Omental fat pad (tissue), 3 donors: ENCODE measurements at regions not wholly inside any gene's neighbourhood (a gene's known extent, or its start where the extent isn't known, plus 50 kb on each side); places are given as distances from the start of the nearest gene placed in this dataset.

ENCODE experiments used
- ATAC-seq: fragments of 150-250 bp; one replicate; pipeline ENCODE4 v1.9.1; 2016; ENCODE audit warnings: mild to moderate bottlenecking, moderate library complexity; ENCODE audit not compliant: low FRiP score
- DNase-seq: peaks from one replicate; pipeline ENCODE4 v3.0.0-alpha.2; 2019; ENCODE audit warnings: low spot score
- CTCF ChIP-seq, 3 donors: fragments of 450-650 bp; IDR thresholded peaks; one replicate each; pipeline ENCODE4 v1.5.1; 2016 to 2017; ENCODE audit warnings: antibody characterized with exemption in 3 of 3, mild to moderate bottlenecking in 3 of 3, moderate library complexity in 2 of 3

GRCh38 chr3:72338082-72338941 is 509.9 kb downstream of the SHQ1 start:
- DNase-seq (no peak), ATAC-seq (no peak)
- TF ChIP-seq CTCF (IDR thresholded peaks at IDR 0.05) = no peak

- DNase-seq (no peak), ATAC-seq (no peak)
- no peak for TF ChIP-seq CTCF (IDR thresholded peaks at IDR 0.05)
These were observed 510.8 kb downstream of the SHQ1 start for GRCh38 chr3:72337480-72337855.

GRCh38 chr3:72336821-72337479 is 511.3 kb downstream of the SHQ1 start:
- peak; percentile 51 for DNase-seq
- no peak for TF ChIP-seq CTCF (IDR thresholded peaks at IDR 0.05)
- peak; percentile 25 for ATAC-seq

- TF ChIP-seq CTCF (IDR thresholded peaks at IDR 0.05) = no peak
- DNase-seq (no peak), ATAC-seq (no peak)
These were observed 512.1 kb downstream of the SHQ1 start for GRCh38 chr3:72336114-72336651.

GRCh38 chr3:72335458-72336095 is 512.7 kb downstream of the SHQ1 start:
- ATAC-seq = no peak
- TF ChIP-seq CTCF (IDR thresholded peaks at IDR 0.05) = no peak

GRCh38 chr3:72334681-72335457 is 513.4 kb downstream of the SHQ1 start:
- TF ChIP-seq CTCF (IDR thresholded peaks at IDR 0.05) = no peak
- DNase-seq (no peak), ATAC-seq (no peak)

More at GRCh38 chr3:72335458-72336095, 512.7 kb downstream of the SHQ1 start:
- no peak for DNase-seq
